22Rv1 (cell line): ENCODE measurements at regions not wholly inside any gene's neighbourhood (a gene's known extent, or its start where the extent isn't known, plus 50 kb on each side); places are given as distances from the start of the nearest gene placed in this dataset.

ENCODE experiments used
- ZFX ChIP-seq: fragments of 450-650 bp; IDR thresholded peaks from 2 replicates; pipeline ENCODE4 v1.6.1; 2017; ENCODE audit warnings: antibody characterized with exemption, borderline replicate concordance
- TF ChIP-seq, protein P1 (sequence below): fragments of 450-650 bp; IDR thresholded peaks from 2 replicates; pipeline ENCODE4 v1.5.1; 2017; ENCODE audit warnings: mild to moderate bottlenecking

DNA sequence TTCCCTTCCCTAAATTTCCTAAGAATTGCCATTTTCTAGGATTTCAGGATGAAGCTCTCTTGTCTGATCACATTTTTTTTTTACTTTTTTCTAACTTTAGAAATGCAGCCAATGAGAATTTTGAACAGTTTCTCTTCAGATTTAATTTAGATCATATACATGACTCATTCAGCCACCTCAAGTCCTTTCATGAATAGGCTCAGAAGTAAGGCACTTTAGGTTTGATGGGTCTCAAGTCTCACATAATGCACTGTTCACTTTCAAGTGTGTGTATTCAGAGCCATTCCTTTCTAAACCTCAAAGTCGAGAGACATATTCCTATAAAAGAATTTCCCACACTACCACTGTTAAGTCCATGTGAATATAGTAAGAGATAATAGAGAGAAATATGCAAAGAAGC lies 614.1 kb upstream of the VRK2 start:
- TF ChIP-seq, protein P1, sequence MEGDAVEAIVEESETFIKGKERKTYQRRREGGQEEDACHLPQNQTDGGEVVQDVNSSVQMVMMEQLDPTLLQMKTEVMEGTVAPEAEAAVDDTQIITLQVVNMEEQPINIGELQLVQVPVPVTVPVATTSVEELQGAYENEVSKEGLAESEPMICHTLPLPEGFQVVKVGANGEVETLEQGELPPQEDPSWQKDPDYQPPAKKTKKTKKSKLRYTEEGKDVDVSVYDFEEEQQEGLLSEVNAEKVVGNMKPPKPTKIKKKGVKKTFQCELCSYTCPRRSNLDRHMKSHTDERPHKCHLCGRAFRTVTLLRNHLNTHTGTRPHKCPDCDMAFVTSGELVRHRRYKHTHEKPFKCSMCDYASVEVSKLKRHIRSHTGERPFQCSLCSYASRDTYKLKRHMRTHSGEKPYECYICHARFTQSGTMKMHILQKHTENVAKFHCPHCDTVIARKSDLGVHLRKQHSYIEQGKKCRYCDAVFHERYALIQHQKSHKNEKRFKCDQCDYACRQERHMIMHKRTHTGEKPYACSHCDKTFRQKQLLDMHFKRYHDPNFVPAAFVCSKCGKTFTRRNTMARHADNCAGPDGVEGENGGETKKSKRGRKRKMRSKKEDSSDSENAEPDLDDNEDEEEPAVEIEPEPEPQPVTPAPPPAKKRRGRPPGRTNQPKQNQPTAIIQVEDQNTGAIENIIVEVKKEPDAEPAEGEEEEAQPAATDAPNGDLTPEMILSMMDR, result no peak
- TF ChIP-seq ZFX, result no peak
